ENCODE measurements at regions not wholly inside any gene's neighbourhood (a gene's known extent, or its start where the extent isn't known, plus 50 kb on each side); places are given as distances from the start of the nearest gene placed in this dataset.

- DNase-seq = peak; percentile 96
Observed at GRCh38 chr1:229070168-229070567, 200.7 kb upstream of the RAB4A start.

- DNase-seq = no peak
Observed at GRCh38 chr1:229073251-229073650, 197.7 kb upstream of the RAB4A start.

GRCh38 chr1:229075217-229075616, 195.7 kb upstream of the RAB4A start:
- DNase-seq = peak; percentile 68

GRCh38 chr1:229075716-229076115, 195.2 kb upstream of the RAB4A start:
- no peak for DNase-seq

GRCh38 chr1:229076195-229076594, 194.7 kb upstream of the RAB4A start:
- no peak for DNase-seq

- peak; percentile 62 for DNase-seq
Observed at GRCh38 chr1:229079016-229079595, 191.8 kb upstream of the RAB4A start.

GRCh38 chr1:229080361-229080760, 190.6 kb upstream of the RAB4A start:
- no peak for DNase-seq

- DNase-seq = no peak
Observed at GRCh38 chr1:229085291-229085690, 185.6 kb upstream of the RAB4A start.

- DNase-seq = no peak
Observed at GRCh38 chr1:229086091-229086490, 184.8 kb upstream of the RAB4A start.

- DNase-seq = no peak
Observed at GRCh38 chr1:229086686-229087085, 184.2 kb upstream of the RAB4A start.

GRCh38 chr1:229087339-229087738, 183.6 kb upstream of the RAB4A start:
- no peak for DNase-seq

GRCh38 chr1:229087906-229088305, 183.0 kb upstream of the RAB4A start:
- DNase-seq = no peak

- peak; percentile 19 for DNase-seq
Observed at GRCh38 chr1:229088711-229089110, 182.2 kb upstream of the RAB4A start.

- no peak for DNase-seq
Observed at GRCh38 chr1:229089586-229090208, 181.2 kb upstream of the RAB4A start.

GRCh38 chr1:229091721-229092136, 179.2 kb upstream of the RAB4A start:
- no peak for DNase-seq

GRCh38 chr1:229092377-229093237, 178.3 kb upstream of the RAB4A start:
- DNase-seq = peak; percentile 69

GRCh38 chr1:229093238-229093540, 177.7 kb upstream of the RAB4A start:
- DNase-seq = no peak

- DNase-seq = peak; percentile 68
Observed at GRCh38 chr1:229093609-229094336, 177.1 kb upstream of the RAB4A start.

GRCh38 chr1:229094476-229095311, 176.2 kb upstream of the RAB4A start:
- no peak for DNase-seq

- DNase-seq = no peak
Observed at GRCh38 chr1:229095325-229095724, 175.6 kb upstream of the RAB4A start.

- DNase-seq = no peak
Observed at GRCh38 chr1:229097356-229097755, 173.6 kb upstream of the RAB4A start.

- DNase-seq = no peak
Observed at GRCh38 chr1:229098361-229098760, 172.6 kb upstream of the RAB4A start.

All from NCI-H510A treated with DMSO at 0.1 percent for 48 hours (cell line).